H9 (cell line): ENCODE measurements at regions not wholly inside any gene's neighbourhood (a gene's known extent, or its start where the extent isn't known, plus 50 kb on each side); places are given as distances from the start of the nearest gene placed in this dataset.

Experiments
- DNase-seq: peaks from one replicate; pipeline ENCODE4 v3.0.0-alpha.2; 2017
- H2AFZ ChIP-seq: one replicate; pipeline ENCODE4 v1.6.1; 2013; ENCODE audit warnings: mild to moderate bottlenecking, low read length, control low read depth, moderate library complexity
- H2AK5ac ChIP-seq: 2 replicates; pipeline ENCODE4 v1.6.1; 2013; ENCODE audit warnings: low read length, control low read depth, mixed read lengths; ENCODE audit not compliant: insufficient read length
- H2BK120ac ChIP-seq: one replicate; pipeline ENCODE4 v1.6.1; 2013; ENCODE audit warnings: low read depth, mild to moderate bottlenecking, low read length, control low read depth, inconsistent platforms; ENCODE audit not compliant: poor library complexity, severe bottlenecking
- H2BK12ac ChIP-seq: 2 replicates; pipeline ENCODE4 v1.6.1; 2013; ENCODE audit warnings: low read length, control low read depth, mixed read lengths, low read depth; ENCODE audit not compliant: insufficient read length
- H2BK15ac ChIP-seq: 2 replicates; pipeline ENCODE4 v1.6.1; 2013; ENCODE audit warnings: low read depth, low read length, control low read depth
- H2BK20ac ChIP-seq: one replicate; pipeline ENCODE4 v1.6.1; 2013; ENCODE audit warnings: low read depth, mild to moderate bottlenecking, low read length, control low read depth, inconsistent platforms; ENCODE audit not compliant: poor library complexity, severe bottlenecking
- H2BK5ac ChIP-seq: 2 replicates; pipeline ENCODE4 v1.6.1; 2013; ENCODE audit warnings: low read length, control low read depth, mixed read lengths; ENCODE audit not compliant: insufficient read length
- H3K14ac ChIP-seq: 2 replicates; pipeline ENCODE4 v1.6.1; 2013; ENCODE audit warnings: low read length, control low read depth; ENCODE audit not compliant: insufficient read depth
- H3K18ac ChIP-seq: 2 replicates; pipeline ENCODE4 v1.6.1; 2013; ENCODE audit warnings: low read depth, mild to moderate bottlenecking, mixed read lengths, low read length, control low read depth; ENCODE audit not compliant: insufficient read length
- H3K23ac ChIP-seq: 2 replicates; pipeline ENCODE4 v1.6.1; 2013; ENCODE audit warnings: low read length, control low read depth, mixed read lengths, low read depth; ENCODE audit not compliant: insufficient read length
- H3K23me2 ChIP-seq: 2 replicates; pipeline ENCODE4 v1.6.1; 2013; ENCODE audit warnings: low read depth, mild to moderate bottlenecking, mixed read lengths, low read length, control low read depth; ENCODE audit not compliant: insufficient read length, poor library complexity, severe bottlenecking
- H3K27ac ChIP-seq: 2 replicates; pipeline ENCODE4 v1.5.1; 2013; ENCODE audit warnings: low read length, control low read depth, mixed read lengths, low read depth; ENCODE audit not compliant: insufficient read length
- H3K27me3 ChIP-seq: 2 replicates; pipeline ENCODE4 v1.6.1; 2013; ENCODE audit warnings: low read length, control low read depth, inconsistent platforms; ENCODE audit not compliant: insufficient read depth
- H3K4ac ChIP-seq: 2 replicates; pipeline ENCODE4 v1.6.1; 2013; ENCODE audit warnings: low read depth, mild to moderate bottlenecking, control low read depth, inconsistent platforms, low read length, moderate library complexity
- H3K4me1 ChIP-seq: 2 replicates; pipeline ENCODE4 v1.6.1; 2013; ENCODE audit warnings: low read length, control low read depth, inconsistent platforms; ENCODE audit not compliant: insufficient read depth
- H3K4me2 ChIP-seq: 2 replicates; pipeline ENCODE4 v1.6.1; 2013; ENCODE audit warnings: low read length, control low read depth, mixed read lengths; ENCODE audit not compliant: insufficient read length, insufficient read depth
- H3K56ac ChIP-seq: 2 replicates; pipeline ENCODE4 v1.6.1; 2013; ENCODE audit warnings: low read depth, mild to moderate bottlenecking, mixed read lengths, low read length, control low read depth; ENCODE audit not compliant: insufficient read length
- H3K79me1 ChIP-seq: 2 replicates; pipeline ENCODE4 v1.6.1; 2013; ENCODE audit warnings: low read depth, mild to moderate bottlenecking, moderate library complexity, low read length, control low read depth, inconsistent platforms; ENCODE audit not compliant: insufficient read depth, poor library complexity, severe bottlenecking
- H3K79me2 ChIP-seq: 2 replicates; pipeline ENCODE4 v1.6.1; 2013; ENCODE audit warnings: low read length, control low read depth, inconsistent platforms; ENCODE audit not compliant: insufficient read depth
- H3K9ac ChIP-seq: 2 replicates; pipeline ENCODE4 v1.6.1; 2013; ENCODE audit warnings: low read length, control low read depth, mixed read lengths; ENCODE audit not compliant: insufficient read length; ENCODE audit errors: extremely low read depth
- H3K9me3 ChIP-seq: one replicate; pipeline ENCODE4 v1.6.1; 2013; ENCODE audit warnings: low read depth, low read length, inconsistent platforms; ENCODE audit not compliant: control insufficient read depth
- H3T11ph ChIP-seq: one replicate; pipeline ENCODE4 v1.6.1; 2013; ENCODE audit warnings: mild to moderate bottlenecking, low read length, control low read depth, inconsistent platforms
- H4K20me1 ChIP-seq: one replicate; pipeline ENCODE4 v1.6.1; 2013; ENCODE audit not compliant: control insufficient read depth, insufficient read length, insufficient read depth
- H4K5ac ChIP-seq: 2 replicates; pipeline ENCODE4 v1.6.1; 2013; ENCODE audit warnings: low read depth, mild to moderate bottlenecking, mixed read lengths, low read length, control low read depth; ENCODE audit not compliant: insufficient read length
- H4K8ac ChIP-seq: replicated peaks from 2 replicates; pipeline ENCODE4 v1.6.1; 2013; ENCODE audit warnings: low read length, control low read depth, mixed read lengths, low read depth; ENCODE audit not compliant: insufficient read length
- H4K91ac ChIP-seq: 2 replicates; pipeline ENCODE4 v1.6.1; 2013; ENCODE audit warnings: low read depth, mild to moderate bottlenecking, moderate library complexity, mixed read lengths, low read length, control low read depth; ENCODE audit not compliant: insufficient read length
- H3K27ac Mint-ChIP-seq, 3 experiments: 2 replicates in 2 of 3; 3 replicates in 1 of 3; pipeline ENCODE4 v1.8.0; 2020 to 2021; ENCODE audit warnings: mixed read lengths in 3 of 3, mild to moderate bottlenecking in 1 of 3, moderate library complexity in 1 of 3
- H3K27me3 Mint-ChIP-seq: 2 replicates; pipeline ENCODE4 v1.8.0; 2021; ENCODE audit warnings: low read depth, mild to moderate bottlenecking, moderate library complexity, mixed read lengths
- H3K36me3 Mint-ChIP-seq, 3 experiments: 2 replicates in 2 of 3; 3 replicates in 1 of 3; pipeline ENCODE4 v1.8.0; 2020 to 2021; ENCODE audit warnings: low read depth in 3 of 3, mixed read lengths in 3 of 3; ENCODE audit not compliant: insufficient read depth in 1 of 3
- H3K4me1 Mint-ChIP-seq, 2 experiments: 2 replicates each; pipeline ENCODE4 v1.8.0; 2020; ENCODE audit warnings: mixed read lengths in 2 of 2
- H3K4me3 Mint-ChIP-seq, 2 experiments: 2 replicates in 1 of 2; 3 replicates in 1 of 2; pipeline ENCODE4 v1.8.0; 2020 to 2021; ENCODE audit warnings: mild to moderate bottlenecking in 2 of 2, mixed read lengths in 2 of 2, moderate library complexity in 1 of 2
- H3K9me3 Mint-ChIP-seq, 2 experiments: 2 replicates in 1 of 2; 3 replicates in 1 of 2; pipeline ENCODE4 v1.8.0; 2020; ENCODE audit warnings: mild to moderate bottlenecking in 2 of 2, mixed read lengths in 2 of 2, moderate library complexity in 1 of 2
- TF ChIP-seq, protein P1 (sequence below): fragments of 200-600 bp; sonication (generic); conservative IDR thresholded peaks from 3 replicates; pipeline ENCODE4 v1.8.0; 2021; ENCODE audit warnings: antibody characterized with exemption, mild to moderate bottlenecking

GRCh38 chr11:113528982-113529381 is 53.8 kb upstream of the DRD2 start:
- Mint-ChIP-seq H3K27ac (no peak overlapping the region), H3K27me3 (peaks cover 19% of the 10 kb centered on the region), H3K4me1 (peaks cover 7 to 8% of the 10 kb centered on the region in 2 experiments), H3K9me3 (peaks cover 2 to 6% of the 10 kb centered on the region in 2 experiments; a peak in 3 of 5 replicates), H3K4me3 (no peak overlapping the region), H3K36me3 (peaks cover 0 to 2% (median 2%) of the 10 kb centered on the region in 3 experiments; a peak in 2 of 7 replicates)
- Histone ChIP-seq H4K20me1 (no peaks in the 10 kb centered on the region), H2BK120ac (no peak overlapping the region), H3K4me2 (no peak overlapping the region), H3T11ph (no peak overlapping the region), H3K4me1 (no peaks in the 10 kb centered on the region), H2AK5ac (no peak overlapping the region), H3K27ac (no peak overlapping the region), H2AFZ (no peak overlapping the region), H3K79me1 (no peaks in the 10 kb centered on the region), H2BK15ac (no peak overlapping the region), H3K23me2 (no peaks in the 10 kb centered on the region), H3K56ac (no peak overlapping the region), H3K18ac (no peak overlapping the region), H3K14ac (no peak overlapping the region), H4K5ac (no peak overlapping the region), H4K8ac (no peak overlapping the region), H3K4ac (no peak overlapping the region), H3K9ac (no peak overlapping the region), H2BK20ac (no peak overlapping the region), H3K27me3 (no peaks in the 10 kb centered on the region), H3K23ac (no peak overlapping the region), H4K91ac (no peak overlapping the region), H3K79me2 (no peaks in the 10 kb centered on the region), H2BK12ac (no peak overlapping the region), H2BK5ac (no peak overlapping the region), H3K9me3 (no peaks in the 10 kb centered on the region)
- DNase-seq, result no peak
- TF ChIP-seq, protein P1, sequence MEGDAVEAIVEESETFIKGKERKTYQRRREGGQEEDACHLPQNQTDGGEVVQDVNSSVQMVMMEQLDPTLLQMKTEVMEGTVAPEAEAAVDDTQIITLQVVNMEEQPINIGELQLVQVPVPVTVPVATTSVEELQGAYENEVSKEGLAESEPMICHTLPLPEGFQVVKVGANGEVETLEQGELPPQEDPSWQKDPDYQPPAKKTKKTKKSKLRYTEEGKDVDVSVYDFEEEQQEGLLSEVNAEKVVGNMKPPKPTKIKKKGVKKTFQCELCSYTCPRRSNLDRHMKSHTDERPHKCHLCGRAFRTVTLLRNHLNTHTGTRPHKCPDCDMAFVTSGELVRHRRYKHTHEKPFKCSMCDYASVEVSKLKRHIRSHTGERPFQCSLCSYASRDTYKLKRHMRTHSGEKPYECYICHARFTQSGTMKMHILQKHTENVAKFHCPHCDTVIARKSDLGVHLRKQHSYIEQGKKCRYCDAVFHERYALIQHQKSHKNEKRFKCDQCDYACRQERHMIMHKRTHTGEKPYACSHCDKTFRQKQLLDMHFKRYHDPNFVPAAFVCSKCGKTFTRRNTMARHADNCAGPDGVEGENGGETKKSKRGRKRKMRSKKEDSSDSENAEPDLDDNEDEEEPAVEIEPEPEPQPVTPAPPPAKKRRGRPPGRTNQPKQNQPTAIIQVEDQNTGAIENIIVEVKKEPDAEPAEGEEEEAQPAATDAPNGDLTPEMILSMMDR, result no peak
